HCT116 (cell line): ENCODE measurements at regions not wholly inside any gene's neighbourhood (a gene's known extent, or its start where the extent isn't known, plus 50 kb on each side); places are given as distances from the start of the nearest gene placed in this dataset.

Source experiments
- ATF3 ChIP-seq: IDR thresholded peaks from 2 replicates; pipeline ENCODE4 v1.6.1; 2012
- CTCF ChIP-seq, 3 experiments: fragments of 200-600 bp in 1 of 3; sonication (generic) in 1 of 3; IDR thresholded peaks in 2 of 3; conservative IDR thresholded peaks in 1 of 3; 2 replicates each; pipeline ENCODE4 v1.5.1; 2012 to 2017; ENCODE audit warnings: low read depth in 2 of 3, low read length in 2 of 3, antibody characterized with exemption in 1 of 3, borderline replicate concordance in 1 of 3, control low read depth in 1 of 3, mild to moderate bottlenecking in 1 of 3, mixed read lengths in 1 of 3, mixed run types in 1 of 3, moderate library complexity in 1 of 3; ENCODE audit not compliant: insufficient read depth in 1 of 3
- ELF1 ChIP-seq: IDR thresholded peaks from 2 replicates; pipeline ENCODE4 v1.6.1; 2012; ENCODE audit warnings: low read depth, borderline replicate concordance
- EZH2 ChIP-seq: fragments of 200-600 bp; sonication (generic); IDR thresholded peaks from 2 replicates; pipeline ENCODE4 v1.6.1; 2017; ENCODE audit warnings: antibody characterized with exemption, mixed run types
- EZH2phosphoT487 ChIP-seq: fragments of 200-600 bp; IDR thresholded peaks from 2 replicates; pipeline ENCODE4 v1.6.1; 2018; ENCODE audit warnings: antibody characterized with exemption, borderline replicate concordance
- MAX ChIP-seq: IDR thresholded peaks from 2 replicates; pipeline ENCODE4 v1.6.1; 2012
- POLR2A ChIP-seq: IDR thresholded peaks from 2 replicates; pipeline ENCODE4 v1.7.0; 2011; ENCODE audit warnings: borderline replicate concordance; ENCODE audit not compliant: insufficient read depth, insufficient read length; ENCODE audit errors: extremely low read depth
- RAD21 ChIP-seq: IDR thresholded peaks from 2 replicates; pipeline ENCODE4 v1.6.1; 2012; ENCODE audit warnings: low read depth, mild to moderate bottlenecking
- SIN3A ChIP-seq: IDR thresholded peaks from 2 replicates; pipeline ENCODE4 v1.6.1; 2012; ENCODE audit warnings: low read depth
- SRF ChIP-seq: IDR thresholded peaks from 2 replicates; pipeline ENCODE4 v1.6.1; 2012; ENCODE audit warnings: low read depth
- YY1 ChIP-seq: IDR thresholded peaks from 2 replicates; pipeline ENCODE4 v1.6.1; 2011; ENCODE audit warnings: low read length, low read depth, moderate library complexity, mild to moderate bottlenecking; ENCODE audit not compliant: insufficient replicate concordance; ENCODE audit errors: extremely low read depth

- no peak for TF ChIP-seq SIN3A
- TF ChIP-seq EZH2phosphoT487: no peak
- TF ChIP-seq CTCF (IDR thresholded peaks at IDR 0.05 in 2 of 3, conservative IDR thresholded peaks at IDR 0.05 in 1 of 3; ENCODE audit: borderline replicate concordance in 1 of 3, insufficient read depth in 1 of 3, low read depth in 2 of 3, low read length in 2 of 3): no peak
- no peak for TF ChIP-seq EZH2
- no peak for TF ChIP-seq MAX
- TF ChIP-seq ELF1: no peak
- no peak for TF ChIP-seq POLR2A
- TF ChIP-seq SRF: no peak
- no peak for TF ChIP-seq ATF3
- no peak for TF ChIP-seq RAD21
- no peak for TF ChIP-seq YY1
These were observed 77.6 kb upstream of the ADRA1B start for GRCh38 chr5:159838551-159839222.
